Stimulated activated CD4-positive, alpha-beta T cell treated with anti-CD3 and anti-CD28 coated beads, Interleukin-4, amount 100 ng/mL, for 1 hour (primary cell): ENCODE measurements at regions not wholly inside any gene's neighbourhood (a gene's known extent, or its start where the extent isn't known, plus 50 kb on each side); places are given as distances from the start of the nearest gene placed in this dataset.

Experiments used
- DNase-seq: peaks from one replicate; pipeline ENCODE4 v3.0.0-alpha.2; 2020

- DNase-seq = no peak
Measured at GRCh38 chr1:173424782-173425407, 52.2 kb upstream of the PRDX6 start.

- DNase-seq = no peak
Measured at GRCh38 chr1:173426057-173426456, 51.1 kb upstream of the PRDX6 start.

- no peak for DNase-seq
Measured at GRCh38 chr1:173427146-173428054, 49.7 kb upstream of the PRDX6 start.
